Limb (tissue), 2 donors: ENCODE measurements at regions not wholly inside any gene's neighbourhood (a gene's known extent, or its start where the extent isn't known, plus 50 kb on each side); places are given as distances from the start of the nearest gene placed in this dataset.

ENCODE experiments used
- DNase-seq, 2 donors: peaks; one replicate each; pipeline ENCODE4 v3.0.0-alpha.2; 2016; ENCODE audit errors: extremely low spot score in 2 of 2

DNA sequence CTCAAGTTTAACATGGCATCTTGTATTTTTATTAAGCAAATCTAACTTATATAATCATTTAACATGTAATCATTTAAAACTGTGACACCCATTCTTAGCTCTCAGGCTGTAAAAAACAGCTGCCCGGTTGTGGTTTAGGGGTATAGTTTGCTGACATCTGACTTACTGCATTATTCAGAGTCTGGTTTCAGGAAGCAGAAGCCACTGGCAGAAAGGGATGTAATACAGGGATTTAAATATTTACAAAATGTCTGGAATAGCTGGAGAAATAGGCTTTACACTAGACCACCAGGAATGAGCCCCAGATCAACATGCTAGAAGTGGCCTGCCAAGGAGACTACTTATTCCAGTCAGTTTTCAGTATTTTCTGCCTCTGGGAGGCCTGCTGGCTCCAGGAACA is 421.1 kb downstream of the CD109 start:
- no peak for DNase-seq

DNA sequence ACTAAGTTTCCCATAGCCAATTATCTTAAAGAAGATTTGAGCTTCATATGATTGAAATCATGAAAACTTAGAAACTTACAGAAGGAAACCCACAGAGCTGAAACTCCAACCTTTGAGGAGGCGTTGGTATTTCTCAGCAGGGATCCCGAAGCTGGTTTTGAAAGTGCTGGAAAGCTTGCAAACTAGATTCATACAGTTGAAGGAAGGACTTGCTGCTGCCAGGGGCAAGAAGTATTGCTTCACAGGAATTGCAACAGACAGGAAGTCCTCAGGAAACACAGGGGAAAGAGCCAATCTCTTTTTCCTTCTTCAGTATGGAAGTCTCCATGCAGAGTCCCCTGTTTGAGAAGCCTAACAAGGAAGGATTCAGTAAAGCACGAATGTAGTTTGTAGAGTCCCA is 419.7 kb downstream of the CD109 start:
- DNase-seq: no peak

DNA sequence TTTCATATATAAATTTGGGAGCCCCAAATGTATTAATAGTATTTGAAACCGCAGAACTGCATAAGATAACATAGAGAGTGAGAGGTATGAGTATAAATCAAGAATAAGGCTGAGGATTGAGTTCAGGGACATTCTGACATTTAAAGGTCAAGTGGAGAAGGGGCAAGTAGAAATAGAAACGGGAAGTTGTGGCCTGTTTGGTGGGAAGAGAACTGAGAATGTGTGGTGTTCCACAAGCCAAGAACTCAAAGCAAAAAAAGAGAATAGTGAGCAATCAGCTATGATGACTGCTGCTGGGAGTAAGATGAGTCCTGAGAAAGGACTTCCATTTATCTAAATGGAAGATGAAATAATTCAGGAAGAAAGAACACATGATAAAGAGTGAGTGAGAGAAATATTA is 418.4 kb downstream of the CD109 start:
- DNase-seq: no peak

DNA sequence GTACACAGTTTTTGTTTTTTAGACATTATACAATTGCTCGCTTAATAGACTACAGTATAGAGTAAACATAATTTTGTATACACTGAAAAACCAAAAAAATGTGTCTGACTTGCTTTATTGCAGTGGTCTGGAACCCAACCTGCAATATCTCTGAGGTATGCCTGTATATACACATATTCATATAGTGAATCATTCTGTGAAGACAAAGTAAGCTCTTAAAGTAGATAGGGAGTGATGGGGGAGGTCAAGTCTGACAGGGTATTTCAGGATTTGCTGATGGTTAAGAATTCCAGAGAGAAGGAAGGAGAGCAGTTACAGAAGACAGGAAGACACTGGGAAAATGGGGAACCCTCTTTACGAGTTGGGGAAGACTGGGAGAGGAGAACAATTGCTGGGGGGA is 417.9 kb downstream of the CD109 start:
- no peak for DNase-seq

DNA sequence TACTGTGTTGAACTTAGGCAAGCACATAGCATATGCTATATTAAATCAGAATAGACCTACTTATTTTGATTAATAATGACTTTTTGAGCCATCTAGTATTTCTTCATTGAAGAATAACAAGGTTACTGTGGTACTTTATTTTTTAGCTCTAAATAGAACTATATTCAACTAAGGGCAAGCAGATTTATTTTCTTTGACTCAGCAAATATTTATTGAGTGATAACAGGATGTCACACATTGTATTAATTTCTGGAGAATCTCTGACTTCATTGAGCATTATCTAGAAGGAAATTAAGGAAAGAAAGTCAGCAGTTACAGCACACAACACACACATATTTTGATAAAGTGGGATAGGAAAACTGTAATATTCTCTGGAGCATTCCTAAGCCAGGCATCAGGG is 407.4 kb downstream of the CD109 start:
- no peak for DNase-seq

DNA sequence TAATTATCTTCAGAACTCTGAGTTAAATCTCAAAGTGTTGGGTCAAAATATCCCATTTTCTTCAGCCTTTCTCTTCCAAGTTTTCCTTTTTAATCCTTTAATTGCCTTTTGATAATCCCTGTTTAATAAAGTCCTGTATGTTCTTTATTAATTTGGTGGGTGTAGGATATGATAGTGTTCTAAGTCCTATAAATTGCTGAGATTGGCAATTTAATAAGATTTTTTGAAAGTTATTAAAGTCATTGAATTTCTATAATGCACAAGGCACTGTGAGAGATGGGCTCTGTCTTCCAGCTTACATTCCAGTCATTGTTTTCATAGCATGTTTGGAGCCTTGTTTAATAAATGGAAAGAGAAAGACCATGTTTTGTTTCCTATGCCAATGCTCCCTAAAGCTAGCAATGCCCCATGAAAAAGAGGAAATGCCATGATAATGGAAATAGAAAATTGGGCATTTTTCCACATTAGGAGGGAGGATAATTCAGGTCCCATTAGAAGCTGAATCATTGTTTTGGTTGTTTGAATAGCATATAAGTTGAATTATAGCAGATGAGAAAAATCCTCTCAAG is 404.8 kb downstream of the CD109 start:
- no peak for DNase-seq

DNA sequence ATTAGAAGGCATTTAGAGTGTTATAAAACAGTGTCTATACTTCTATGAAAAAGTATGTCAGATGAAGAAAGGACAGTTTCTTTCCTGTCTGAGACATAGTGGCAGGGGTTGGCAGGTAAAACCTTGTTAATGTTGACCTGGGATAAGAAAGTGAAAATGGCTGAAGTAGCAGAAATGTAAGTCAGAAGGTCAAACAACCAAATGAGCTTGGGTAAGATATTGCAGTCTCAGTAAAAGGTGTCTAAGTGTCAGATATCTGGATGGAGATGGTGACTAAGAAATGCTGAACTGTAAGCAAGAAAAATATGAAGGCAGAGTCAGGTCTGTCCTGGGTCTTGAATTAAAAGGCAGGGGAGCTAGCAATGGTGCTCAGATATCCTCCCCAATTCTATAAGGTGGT is 400.3 kb downstream of the CD109 start:
- DNase-seq: no peak

DNA sequence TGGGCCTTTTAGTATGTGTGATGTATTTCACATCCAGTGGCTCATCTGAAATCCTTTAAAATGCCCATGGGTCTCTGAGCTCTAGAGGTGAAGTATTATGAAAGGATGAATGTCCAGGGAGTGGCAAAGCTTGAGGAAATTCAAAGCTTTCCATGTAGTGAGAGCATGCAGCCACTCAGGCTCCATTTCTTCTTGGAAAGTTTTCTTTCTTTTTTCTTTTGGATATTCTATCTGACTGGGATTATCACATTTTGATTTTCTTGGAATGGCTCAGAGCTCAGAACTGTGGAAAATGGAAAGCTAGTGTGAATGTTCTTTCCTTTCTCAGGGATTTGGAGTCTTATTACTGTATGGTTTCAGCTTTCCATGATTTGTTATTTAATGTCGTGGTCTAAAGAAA is 397.4 kb downstream of the CD109 start:
- DNase-seq: no peak

DNA sequence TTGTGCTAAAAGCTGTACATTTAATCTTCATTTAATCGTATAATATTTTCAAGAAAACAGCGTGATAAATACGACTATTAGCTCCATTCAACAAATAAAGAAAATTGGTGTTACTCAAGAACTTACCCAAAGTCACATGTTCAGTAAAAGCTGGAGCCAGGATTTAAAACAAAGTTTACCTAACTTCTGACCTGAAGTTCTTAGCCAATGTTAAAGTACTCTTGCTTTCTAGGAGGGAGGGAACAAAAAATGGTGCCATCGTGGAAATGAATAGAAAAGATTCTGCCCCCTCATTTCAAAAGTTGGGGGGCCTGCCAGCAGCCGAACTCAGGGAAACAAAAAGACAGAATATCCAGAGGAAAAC is 395.8 kb downstream of the CD109 start:
- DNase-seq: no peak

DNA sequence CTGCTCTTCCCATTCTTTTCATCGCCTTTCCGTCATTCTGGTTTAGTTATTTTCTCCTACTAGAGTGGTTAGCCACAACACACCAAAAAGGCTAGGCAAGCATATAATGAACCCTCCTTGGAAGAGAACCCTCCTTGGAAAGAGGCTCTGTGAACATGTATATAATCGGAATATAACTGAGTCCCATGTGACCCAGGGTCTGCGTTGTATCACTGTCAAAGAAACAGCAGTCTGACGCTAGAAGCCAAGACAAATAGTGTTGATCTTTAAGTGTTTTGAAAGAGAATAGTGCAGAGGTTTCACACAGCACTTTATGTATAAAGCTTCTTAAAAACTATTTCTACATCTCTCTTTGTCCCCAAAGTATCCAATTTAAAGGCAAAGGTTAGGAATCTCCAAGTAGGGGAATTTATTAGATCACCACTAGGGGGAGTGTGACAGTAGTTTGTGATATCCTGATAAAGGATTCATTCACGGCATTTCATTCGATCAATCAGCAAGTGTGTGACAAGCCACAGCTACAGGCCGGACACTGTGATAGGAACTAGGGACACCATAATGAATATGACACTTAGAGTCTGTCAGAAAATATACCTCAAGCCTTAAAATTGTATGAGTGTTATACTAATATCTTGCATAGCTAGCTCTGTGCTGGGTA is 395.3 kb downstream of the CD109 start:
- DNase-seq: peak in 1 of 2 donors; percentile 69

DNA sequence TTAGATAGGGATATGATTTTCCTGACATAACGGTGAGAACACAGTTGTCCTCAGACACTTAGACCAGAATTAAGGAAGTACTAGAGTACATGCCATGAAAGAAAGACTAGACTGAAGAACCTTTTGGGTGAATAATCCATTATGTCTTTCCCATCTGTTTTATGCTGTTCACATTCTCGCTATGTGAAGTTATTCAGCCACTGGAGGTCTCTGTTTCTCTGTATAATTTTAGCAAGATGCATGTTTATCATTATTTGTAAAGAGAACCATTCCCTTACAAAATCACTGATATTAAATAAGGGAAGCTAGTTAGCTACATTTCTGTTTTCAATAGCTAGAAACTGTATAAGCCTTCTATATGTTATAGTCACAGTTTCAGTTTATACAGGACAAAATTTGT is 391.9 kb downstream of the CD109 start:
- DNase-seq: peak in 1 of 2 donors; percentile 81

DNA sequence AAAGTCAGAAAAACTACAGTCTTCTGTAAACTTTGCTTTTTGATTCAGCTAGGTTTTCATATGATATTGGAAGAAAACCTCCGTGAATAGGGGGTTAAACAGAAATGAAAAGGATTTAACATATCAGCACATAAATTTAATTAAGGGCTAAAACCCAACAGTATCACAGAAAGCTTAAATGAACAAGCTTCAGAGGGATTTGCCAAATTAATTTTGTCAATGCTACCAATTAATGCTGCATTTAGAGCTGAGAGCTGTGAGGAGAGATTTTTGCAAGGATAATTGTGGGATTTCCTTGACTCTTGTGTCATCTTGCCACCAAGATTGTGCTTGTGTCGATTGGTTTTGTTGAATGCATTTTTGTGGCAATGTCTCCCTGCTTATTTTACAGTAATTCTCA is 379.9 kb downstream of the CD109 start:
- no peak for DNase-seq

DNA sequence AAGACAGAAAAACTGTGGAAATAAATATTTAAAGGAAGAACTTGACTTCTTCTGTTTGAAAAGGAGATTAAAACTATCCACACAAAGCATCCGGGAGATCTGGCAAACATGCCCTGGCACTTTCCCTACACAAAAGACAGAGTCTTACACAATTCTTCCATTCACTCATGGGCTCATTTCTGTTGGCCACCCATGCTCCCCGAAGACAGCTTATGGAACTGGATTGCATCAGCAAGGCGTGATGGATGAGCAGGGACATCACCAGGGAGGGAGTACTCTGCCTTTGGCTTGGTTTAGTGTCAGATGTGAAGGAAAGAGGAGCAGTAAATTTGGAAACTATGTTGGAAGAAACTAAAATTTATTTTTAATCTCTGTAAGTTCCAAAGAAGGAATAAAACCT is 379.3 kb downstream of the CD109 start:
- no peak for DNase-seq

DNA sequence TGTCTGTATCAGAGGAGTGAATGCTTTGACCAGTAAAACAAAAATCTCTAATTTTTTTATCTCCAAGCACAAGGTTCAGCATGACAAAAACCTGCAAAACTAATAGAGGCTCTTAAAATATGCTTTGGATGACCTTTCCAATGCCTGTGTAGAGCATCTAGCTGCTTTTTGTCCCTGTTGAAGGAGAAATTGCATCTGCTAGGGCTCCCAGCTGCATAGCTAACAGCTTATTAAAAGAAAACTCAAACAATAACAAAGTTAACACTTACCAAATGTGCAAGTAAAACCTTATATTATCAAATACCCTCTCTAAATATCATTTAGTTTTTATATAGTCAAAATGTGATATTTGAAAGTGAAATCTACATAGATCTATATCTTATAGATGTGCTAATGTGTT is 378.6 kb downstream of the CD109 start:
- DNase-seq: no peak

DNA sequence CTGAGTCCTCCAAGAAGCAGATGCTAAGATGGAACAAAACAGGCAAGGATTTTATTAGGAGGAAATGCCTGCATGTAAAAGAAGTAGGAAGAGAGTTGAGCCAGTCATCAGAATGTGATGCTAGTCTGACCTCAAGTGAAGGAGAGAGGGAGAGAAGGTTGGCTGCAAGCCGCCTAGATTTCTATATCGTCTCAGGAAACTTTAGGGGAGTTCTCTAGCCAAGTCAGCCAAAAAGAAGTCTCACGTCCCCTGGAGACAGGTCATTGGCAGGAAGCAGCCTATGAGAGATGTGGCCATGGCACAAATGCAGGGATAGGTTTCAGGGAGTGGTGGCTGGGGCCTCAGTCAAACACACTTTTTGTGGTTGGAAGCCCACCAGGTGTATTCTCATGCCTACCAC is 378.0 kb downstream of the CD109 start:
- DNase-seq: no peak

DNA sequence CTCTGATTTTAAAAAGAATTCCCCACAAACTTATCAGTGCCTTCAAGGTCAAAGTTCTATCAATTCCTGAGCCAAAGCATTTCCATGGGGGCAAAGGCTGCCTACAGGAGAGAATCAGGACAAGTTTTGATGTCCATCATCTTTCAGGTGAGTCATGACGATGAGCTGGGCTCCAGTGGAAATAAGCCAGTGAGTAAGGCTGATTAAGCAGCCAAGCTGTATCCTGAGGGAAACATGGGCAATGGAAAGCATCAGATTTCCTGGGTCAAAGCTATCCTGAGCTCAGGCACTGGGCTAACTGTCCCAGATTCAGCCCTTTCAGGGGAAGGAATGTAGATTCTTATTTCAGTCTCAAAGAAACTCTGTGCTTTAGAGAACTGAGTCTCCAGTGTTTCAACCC is 377.4 kb downstream of the CD109 start:
- DNase-seq: no peak

DNA sequence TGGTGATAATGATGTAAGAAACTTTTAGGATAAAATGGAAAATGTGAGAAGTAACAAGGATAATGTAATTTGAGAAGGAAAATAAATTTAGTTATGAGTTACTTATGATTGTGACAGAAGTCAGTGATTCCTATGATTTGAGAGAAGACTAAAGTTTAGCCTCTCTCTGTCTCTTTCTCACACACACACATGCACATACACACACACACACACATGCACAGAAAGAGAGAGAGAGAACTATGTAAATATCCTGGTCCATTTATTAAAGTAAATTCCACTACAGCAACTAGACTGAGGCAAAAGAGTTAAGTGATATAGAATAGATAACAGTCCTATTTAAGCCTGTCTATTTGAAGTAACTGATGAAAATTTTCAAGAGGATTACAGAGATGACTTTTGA is 375.2 kb downstream of the CD109 start:
- DNase-seq: no peak

DNA sequence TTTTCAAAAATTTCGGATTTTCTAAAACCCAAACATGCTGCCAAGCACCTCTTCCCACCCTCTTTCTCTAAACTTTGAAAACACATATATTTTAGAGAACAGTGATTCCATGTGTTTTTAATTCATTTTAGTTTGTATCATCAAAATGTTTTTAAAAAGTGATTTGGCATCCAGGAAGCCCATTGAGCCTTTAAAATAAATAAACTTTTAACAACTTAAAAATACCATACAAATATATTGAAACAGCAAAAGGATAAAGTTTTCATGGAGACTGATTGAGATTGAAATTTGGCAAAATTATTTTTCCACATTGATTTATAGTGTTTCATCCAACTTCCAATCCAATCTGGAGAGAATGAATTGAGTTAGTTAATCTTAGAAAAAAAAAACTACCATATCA is 374.7 kb downstream of the CD109 start:
- no peak for DNase-seq

DNA sequence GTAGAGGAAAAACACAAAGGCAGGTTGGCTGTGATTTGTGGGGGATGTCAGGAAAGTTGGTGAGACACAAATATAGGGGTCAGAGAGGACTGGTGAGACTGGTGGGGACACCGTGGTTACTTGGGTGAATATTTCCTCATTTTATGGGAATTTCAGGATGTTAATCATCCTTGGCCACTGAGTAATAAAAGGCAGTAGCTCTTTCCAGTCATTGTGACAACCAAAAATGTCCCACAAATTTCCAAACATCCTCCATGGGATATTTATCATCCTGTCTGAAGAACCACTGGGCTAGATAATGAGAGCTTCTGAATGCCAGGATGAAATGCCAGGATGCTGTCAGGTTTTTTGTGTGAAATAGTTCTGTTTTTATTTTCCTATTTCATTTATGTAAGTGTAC is 374.1 kb downstream of the CD109 start:
- DNase-seq: no peak

DNA sequence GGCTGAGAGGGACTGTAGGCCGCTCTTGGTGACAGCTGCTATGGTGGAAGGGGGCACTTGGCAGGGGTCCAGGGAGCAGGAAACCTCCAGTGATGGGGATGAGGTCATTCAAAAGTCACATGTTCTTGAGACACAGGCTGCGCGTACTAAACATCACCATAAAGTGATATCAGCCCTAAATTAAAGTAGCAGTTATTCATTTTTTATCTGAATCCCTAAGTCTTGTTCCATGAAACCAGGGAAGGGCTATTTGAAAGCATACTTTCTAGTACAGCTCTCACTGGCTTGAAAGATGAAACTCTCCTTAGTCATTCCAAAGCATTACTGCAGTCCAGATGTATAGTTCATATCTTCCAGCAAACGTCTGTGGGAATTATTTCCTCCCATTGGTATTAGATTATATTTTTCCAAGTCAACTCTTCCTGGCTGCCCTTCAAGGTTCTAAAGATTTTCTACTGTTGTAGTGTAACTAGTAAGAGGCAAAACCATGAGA is 373.1 kb downstream of the CD109 start:
- DNase-seq: peak; percentile 68 to 79

DNA sequence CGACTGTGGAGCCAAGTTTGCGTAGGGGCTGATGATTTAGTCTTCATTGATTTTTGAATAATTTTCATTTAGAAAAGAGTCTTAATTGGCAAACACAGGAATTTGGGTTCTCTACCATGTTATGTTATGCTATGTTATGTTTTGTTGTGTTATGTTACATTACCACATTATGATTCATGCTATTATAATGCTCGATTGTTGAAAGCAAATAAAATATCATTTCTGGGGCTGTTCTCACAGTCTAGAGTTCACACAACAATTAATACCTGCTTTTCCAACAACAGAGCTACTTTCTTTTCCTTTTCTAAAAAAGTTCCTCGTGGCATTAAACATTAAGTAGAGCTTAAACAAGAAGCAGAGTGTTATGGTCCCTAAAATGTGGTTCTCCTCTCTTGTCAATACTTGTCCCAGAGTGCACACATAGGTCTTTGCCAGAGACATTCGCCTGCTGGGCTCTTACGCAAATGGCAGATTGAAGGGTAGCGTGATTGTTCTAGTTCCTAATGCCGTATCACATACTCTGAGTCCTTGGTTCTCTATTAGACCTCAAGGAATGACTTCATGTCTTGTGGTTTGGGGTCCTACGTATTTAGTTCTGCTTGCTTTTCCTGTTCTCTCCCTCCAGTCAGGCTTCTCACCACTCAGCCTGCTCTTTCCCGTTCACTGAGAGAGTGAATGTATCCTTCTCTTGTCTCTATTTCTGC is 370.3 kb downstream of the CD109 start:
- DNase-seq: no peak

DNA sequence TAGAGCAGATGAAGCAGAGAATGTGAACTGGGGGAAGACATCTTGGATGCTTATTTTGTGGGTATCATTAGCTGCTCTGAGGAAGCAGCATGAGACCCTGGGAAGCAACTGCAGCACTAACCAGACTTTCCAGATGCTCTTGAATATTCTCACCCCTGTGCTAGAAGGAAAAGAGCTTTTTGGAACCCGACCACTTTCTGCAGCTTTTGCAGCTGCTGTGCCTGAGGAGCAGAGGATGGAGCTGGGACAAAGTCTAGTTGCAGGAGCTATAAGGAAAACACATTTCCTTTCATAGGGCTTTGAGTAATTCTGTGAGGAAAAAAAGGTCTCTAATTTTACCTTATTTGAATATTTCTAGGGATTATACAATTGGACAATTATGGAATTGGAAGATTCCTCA is 369.7 kb downstream of the CD109 start:
- DNase-seq: no peak

DNA sequence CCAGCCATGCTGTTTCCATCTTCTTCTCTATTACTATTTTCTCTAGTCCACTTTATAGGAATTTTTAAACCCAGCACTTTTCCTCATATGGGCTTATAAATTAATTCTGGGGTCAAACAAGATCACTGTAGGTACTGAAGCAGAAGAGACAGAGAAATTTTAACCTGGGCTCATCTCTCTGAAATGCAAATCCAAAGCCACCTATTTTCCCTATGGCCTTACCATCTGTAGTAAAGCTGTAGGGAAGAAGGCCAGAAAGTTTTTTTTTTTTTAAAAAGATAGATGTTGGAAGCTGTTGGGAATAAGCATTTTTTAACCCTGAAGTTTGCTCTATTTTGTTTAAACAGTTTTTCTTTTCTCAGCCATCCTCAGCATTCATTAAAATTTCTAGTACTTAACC is 367.4 kb downstream of the CD109 start:
- DNase-seq: no peak
